Endothelial cell of umbilical vein (primary cell): ENCODE measurements at regions not wholly inside any gene's neighbourhood (a gene's known extent, or its start where the extent isn't known, plus 50 kb on each side); places are given as distances from the start of the nearest gene placed in this dataset.

Experiments used
- EZH2 ChIP-seq: IDR thresholded peaks from 2 replicates; pipeline ENCODE4 v1.6.1; 2012; ENCODE audit warnings: borderline replicate concordance, low read depth, mild to moderate bottlenecking, moderate library complexity, low read length, inconsistent platforms; ENCODE audit not compliant: severe bottlenecking
- FOS ChIP-seq: IDR thresholded peaks from 2 replicates; pipeline ENCODE4 v1.6.1; 2011; ENCODE audit warnings: mild to moderate bottlenecking, low read length, moderate library complexity, borderline replicate concordance; ENCODE audit not compliant: insufficient read depth
- JUN ChIP-seq: IDR thresholded peaks from 2 replicates; pipeline ENCODE4 v1.6.1; 2011; ENCODE audit warnings: borderline replicate concordance, low read depth; ENCODE audit not compliant: insufficient read length, insufficient read depth
- POLR2A ChIP-seq: IDR thresholded peaks from 2 replicates; pipeline ENCODE4 v1.6.1; 2012; ENCODE audit warnings: low read depth, mild to moderate bottlenecking, control low read depth, low read length
- POLR2AphosphoS5 ChIP-seq: IDR thresholded peaks from 2 replicates; pipeline ENCODE4 v1.6.1; 2012; ENCODE audit warnings: low read depth, mild to moderate bottlenecking, control low read depth, low read length, moderate library complexity; ENCODE audit not compliant: insufficient read depth
- TF ChIP-seq, protein P1 (sequence below): IDR thresholded peaks from 2 replicates; pipeline ENCODE4 v1.6.1; 2011; ENCODE audit not compliant: insufficient read depth, insufficient read length
- TF ChIP-seq, protein P2 (sequence below), 2 donors: IDR thresholded peaks; 1 replicate in 1 of 2; 2 replicates in 1 of 2; pipeline ENCODE4 v1.5.1; 2011; ENCODE audit warnings: low read length in 2 of 2, mild to moderate bottlenecking in 2 of 2, moderate library complexity in 2 of 2, control low read depth in 1 of 2, inconsistent platforms in 1 of 2, low read depth in 1 of 2; ENCODE audit not compliant: insufficient read depth in 1 of 2; ENCODE audit errors: extremely low read depth in 1 of 2

DNA sequence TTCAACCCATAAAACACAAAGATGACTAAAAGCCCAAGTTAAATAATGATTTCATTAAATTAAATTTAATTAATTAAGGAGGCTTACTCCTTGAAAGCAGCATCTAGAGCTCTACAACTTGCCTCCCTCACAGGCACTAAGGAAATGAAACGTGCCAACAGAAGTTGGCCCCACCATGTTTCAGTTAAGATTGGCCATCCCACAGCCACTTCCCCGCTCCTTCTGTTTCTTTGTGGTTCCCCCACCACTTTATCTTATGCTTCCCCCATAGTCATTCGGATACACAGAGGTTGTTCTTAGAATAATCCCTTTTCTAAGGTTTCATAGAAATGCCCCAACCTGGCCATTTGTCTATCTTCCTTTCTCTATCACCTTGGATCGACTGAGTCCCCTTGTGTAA, 101.6 kb upstream of the RIOK3 start:
- TF ChIP-seq POLR2A (no peak), FOS (no peak), POLR2AphosphoS5 (no peak), EZH2 (no peak), JUN (no peak)
- TF ChIP-seq, protein P1, sequence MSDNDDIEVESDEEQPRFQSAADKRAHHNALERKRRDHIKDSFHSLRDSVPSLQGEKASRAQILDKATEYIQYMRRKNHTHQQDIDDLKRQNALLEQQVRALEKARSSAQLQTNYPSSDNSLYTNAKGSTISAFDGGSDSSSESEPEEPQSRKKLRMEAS, result no peak
- TF ChIP-seq, protein P2, sequence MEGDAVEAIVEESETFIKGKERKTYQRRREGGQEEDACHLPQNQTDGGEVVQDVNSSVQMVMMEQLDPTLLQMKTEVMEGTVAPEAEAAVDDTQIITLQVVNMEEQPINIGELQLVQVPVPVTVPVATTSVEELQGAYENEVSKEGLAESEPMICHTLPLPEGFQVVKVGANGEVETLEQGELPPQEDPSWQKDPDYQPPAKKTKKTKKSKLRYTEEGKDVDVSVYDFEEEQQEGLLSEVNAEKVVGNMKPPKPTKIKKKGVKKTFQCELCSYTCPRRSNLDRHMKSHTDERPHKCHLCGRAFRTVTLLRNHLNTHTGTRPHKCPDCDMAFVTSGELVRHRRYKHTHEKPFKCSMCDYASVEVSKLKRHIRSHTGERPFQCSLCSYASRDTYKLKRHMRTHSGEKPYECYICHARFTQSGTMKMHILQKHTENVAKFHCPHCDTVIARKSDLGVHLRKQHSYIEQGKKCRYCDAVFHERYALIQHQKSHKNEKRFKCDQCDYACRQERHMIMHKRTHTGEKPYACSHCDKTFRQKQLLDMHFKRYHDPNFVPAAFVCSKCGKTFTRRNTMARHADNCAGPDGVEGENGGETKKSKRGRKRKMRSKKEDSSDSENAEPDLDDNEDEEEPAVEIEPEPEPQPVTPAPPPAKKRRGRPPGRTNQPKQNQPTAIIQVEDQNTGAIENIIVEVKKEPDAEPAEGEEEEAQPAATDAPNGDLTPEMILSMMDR (IDR thresholded peaks at IDR 0.05; ENCODE audit: extremely low read depth in 1 of 2, insufficient read depth in 1 of 2, low read depth in 1 of 2, low read length in 2 of 2), result no peak
